ENCODE measurements at regions not wholly inside any gene's neighbourhood (a gene's known extent, or its start where the extent isn't known, plus 50 kb on each side); places are given as distances from the start of the nearest gene placed in this dataset.

DNA sequence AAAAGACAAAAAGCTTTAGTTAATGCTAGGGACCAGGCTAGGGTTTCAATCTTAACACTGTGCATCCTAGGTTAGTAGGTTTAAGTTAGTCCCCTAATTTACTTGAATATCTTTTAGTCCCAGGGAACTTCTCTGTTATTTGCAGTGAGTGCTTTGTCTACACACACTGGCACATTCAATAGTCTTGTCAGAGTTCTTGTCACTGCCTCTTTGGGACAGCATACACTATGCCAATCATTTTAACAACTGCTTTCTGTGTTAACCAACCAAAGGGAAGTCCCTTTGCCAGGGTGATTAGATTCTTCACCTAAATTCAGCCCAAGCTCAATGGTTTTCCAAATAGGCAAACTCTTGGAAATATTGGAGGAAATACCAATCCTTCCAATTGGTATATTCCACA, 221.8 kb upstream of the IGFBP7 start:
- no peak overlapping the region for H3K27ac ChIP-seq (ENCODE audit: low read depth, low read length, poor library complexity, severe bottlenecking)
- H3K4me1 ChIP-seq (ENCODE audit: insufficient read depth, low read length, poor library complexity, severe bottlenecking), result no peaks in the 10 kb centered on the region
- BruUV-seq (replicated peaks), result no TSS peak
- intact Hi-C loops (cut with micrococcal nuclease; ENCODE audit: unreplicated experiment), result no loop called here
- H3K9me3 ChIP-seq (ENCODE audit: low read length), result no peaks in the 10 kb centered on the region
- no peak for TF ChIP-seq EZH2phosphoT487 (IDR thresholded peaks at IDR 0.05; ENCODE audit: borderline replicate concordance, low read depth, low read length)
- TF ChIP-seq, protein P1, sequence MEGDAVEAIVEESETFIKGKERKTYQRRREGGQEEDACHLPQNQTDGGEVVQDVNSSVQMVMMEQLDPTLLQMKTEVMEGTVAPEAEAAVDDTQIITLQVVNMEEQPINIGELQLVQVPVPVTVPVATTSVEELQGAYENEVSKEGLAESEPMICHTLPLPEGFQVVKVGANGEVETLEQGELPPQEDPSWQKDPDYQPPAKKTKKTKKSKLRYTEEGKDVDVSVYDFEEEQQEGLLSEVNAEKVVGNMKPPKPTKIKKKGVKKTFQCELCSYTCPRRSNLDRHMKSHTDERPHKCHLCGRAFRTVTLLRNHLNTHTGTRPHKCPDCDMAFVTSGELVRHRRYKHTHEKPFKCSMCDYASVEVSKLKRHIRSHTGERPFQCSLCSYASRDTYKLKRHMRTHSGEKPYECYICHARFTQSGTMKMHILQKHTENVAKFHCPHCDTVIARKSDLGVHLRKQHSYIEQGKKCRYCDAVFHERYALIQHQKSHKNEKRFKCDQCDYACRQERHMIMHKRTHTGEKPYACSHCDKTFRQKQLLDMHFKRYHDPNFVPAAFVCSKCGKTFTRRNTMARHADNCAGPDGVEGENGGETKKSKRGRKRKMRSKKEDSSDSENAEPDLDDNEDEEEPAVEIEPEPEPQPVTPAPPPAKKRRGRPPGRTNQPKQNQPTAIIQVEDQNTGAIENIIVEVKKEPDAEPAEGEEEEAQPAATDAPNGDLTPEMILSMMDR (conservative IDR thresholded peaks at IDR 0.05; ENCODE audit: low read length), result no peak
- H3K79me2 ChIP-seq (ENCODE audit: insufficient read depth, low read depth, low read length), result no peaks in the 10 kb centered on the region
- POLR2A ChIA-PET, result no interaction called here
- no peak overlapping the region for H3K4me3 ChIP-seq (ENCODE audit: low read depth, low read length, poor library complexity, severe bottlenecking)
- CTCF ChIA-PET (ENCODE audit: unreplicated experiment), result interaction anchor here (0.6 kb wide), 1 partner anchor 169 kb away, joined by 3 read pairs; no protein-coding TSS in a partner anchor
- DNase-seq (ENCODE audit: low spot score), result no peak
- H4K20me1 ChIP-seq (ENCODE audit: insufficient read depth, low read length), result no peaks in the 10 kb centered on the region
- no peaks in the 10 kb centered on the region for H3K36me3 ChIP-seq (ENCODE audit: insufficient read depth, low read length)
- no peak overlapping the region for H3K4me2 ChIP-seq (ENCODE audit: low read length)
- H3K9me2 ChIP-seq (ENCODE audit: insufficient read depth, low read length), result no peaks in the 10 kb centered on the region; the same call in 1 of the 2 replicates
- no peak overlapping the region for H2AFZ ChIP-seq (ENCODE audit: low read length)

DNA sequence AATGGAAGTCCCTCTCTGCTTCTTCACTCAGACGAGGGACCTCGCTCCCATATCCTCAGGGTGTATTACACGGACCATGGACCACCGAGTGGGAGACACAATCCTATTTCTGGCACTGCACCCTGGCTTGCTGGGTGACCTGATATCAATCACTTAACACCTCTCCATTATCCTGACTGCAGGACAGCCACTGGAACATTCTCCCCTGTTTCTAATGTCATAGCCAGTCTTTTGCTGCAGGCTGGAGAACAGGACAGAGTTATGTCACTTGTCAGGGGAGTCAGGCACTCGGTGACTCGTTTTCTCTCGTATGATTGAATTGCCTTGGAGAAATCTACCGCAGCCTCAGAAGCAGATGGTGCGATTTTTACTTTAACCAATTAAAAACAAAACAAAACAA, 219.1 kb upstream of the IGFBP7 start:
- H3K4me1 ChIP-seq (ENCODE audit: insufficient read depth, low read length, poor library complexity, severe bottlenecking), result no peaks in the 10 kb centered on the region
- H3K9me2 ChIP-seq (ENCODE audit: insufficient read depth, low read length), result no peaks in the 10 kb centered on the region
- no peak overlapping the region for H3K4me2 ChIP-seq (ENCODE audit: low read length)
- H3K4me3 ChIP-seq (ENCODE audit: low read depth, low read length, poor library complexity, severe bottlenecking), result no peak overlapping the region
- no peaks in the 10 kb centered on the region for H3K36me3 ChIP-seq (ENCODE audit: insufficient read depth, low read length)
- H3K27ac ChIP-seq (ENCODE audit: low read depth, low read length, poor library complexity, severe bottlenecking), result no peak overlapping the region
- DNase-seq (ENCODE audit: low spot score), result no peak
- BruUV-seq (replicated peaks), result no TSS peak
- no peak overlapping the region for H2AFZ ChIP-seq (ENCODE audit: low read length)
- H3K79me2 ChIP-seq (ENCODE audit: insufficient read depth, low read depth, low read length), result no peaks in the 10 kb centered on the region
- TF ChIP-seq, protein P1 (conservative IDR thresholded peaks at IDR 0.05; ENCODE audit: low read length), result no peak
- TF ChIP-seq EZH2phosphoT487 (IDR thresholded peaks at IDR 0.05; ENCODE audit: borderline replicate concordance, low read depth, low read length), result no peak
- H4K20me1 ChIP-seq (ENCODE audit: insufficient read depth, low read length), result no peaks in the 10 kb centered on the region
- H3K9me3 ChIP-seq (ENCODE audit: low read length), result no peaks in the 10 kb centered on the region
- POLR2A ChIA-PET, result no interaction called here
- intact Hi-C loops (cut with micrococcal nuclease; ENCODE audit: unreplicated experiment), result no loop called here
- CTCF ChIA-PET (ENCODE audit: unreplicated experiment), result no interaction called here

DNA sequence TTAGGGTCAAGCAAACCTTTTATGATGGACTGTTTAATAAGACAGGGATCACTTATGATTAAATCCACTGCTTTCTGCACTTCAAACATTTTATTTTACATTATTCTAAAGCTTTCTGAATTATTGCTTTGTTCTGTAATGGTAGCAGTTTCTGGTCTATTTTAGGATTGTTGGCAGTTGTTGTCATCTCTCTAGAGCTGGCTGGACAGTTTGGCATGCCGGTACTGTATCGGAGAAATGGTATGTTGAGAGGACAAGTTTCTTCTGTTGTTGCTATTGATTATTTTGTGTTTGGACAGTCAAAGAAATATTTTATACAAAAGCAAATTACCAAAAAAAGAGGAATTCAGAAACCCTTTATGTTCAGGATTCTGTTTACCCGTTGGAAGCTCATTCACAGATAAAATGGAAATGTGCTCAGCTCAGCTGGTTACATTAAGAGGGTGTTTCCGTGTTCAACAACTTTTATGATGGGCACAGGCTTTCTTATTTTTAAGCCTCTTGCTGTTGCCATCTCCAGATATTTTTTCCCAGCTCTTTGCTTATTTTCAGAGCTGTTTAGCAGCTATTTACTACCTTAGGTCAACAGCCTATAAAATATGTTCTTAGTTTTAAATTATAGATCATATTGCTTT, 214.6 kb upstream of the IGFBP7 start:
- H2AFZ ChIP-seq (ENCODE audit: low read length), result no peak overlapping the region
- H3K36me3 ChIP-seq (ENCODE audit: insufficient read depth, low read length), result no peaks in the 10 kb centered on the region
- intact Hi-C loops (cut with micrococcal nuclease; ENCODE audit: unreplicated experiment), result no loop called here
- no peak overlapping the region for H3K4me2 ChIP-seq (ENCODE audit: low read length)
- POLR2A ChIA-PET, result interaction anchor here (0.7 kb wide), 2 partner anchors 57 to 1923 kb away, joined by 3 read pairs; no protein-coding TSS in a partner anchor
- CTCF ChIA-PET (ENCODE audit: unreplicated experiment), result no interaction called here
- H3K9me3 ChIP-seq (ENCODE audit: low read length), result no peaks in the 10 kb centered on the region
- H4K20me1 ChIP-seq (ENCODE audit: insufficient read depth, low read length), result no peaks in the 10 kb centered on the region
- no peaks in the 10 kb centered on the region for H3K79me2 ChIP-seq (ENCODE audit: insufficient read depth, low read depth, low read length)
- no peak overlapping the region for H3K4me3 ChIP-seq (ENCODE audit: low read depth, low read length, poor library complexity, severe bottlenecking)
- no peak overlapping the region for H3K27ac ChIP-seq (ENCODE audit: low read depth, low read length, poor library complexity, severe bottlenecking)
- no peaks in the 10 kb centered on the region for H3K4me1 ChIP-seq (ENCODE audit: insufficient read depth, low read length, poor library complexity, severe bottlenecking)
- no peaks in the 10 kb centered on the region for H3K9me2 ChIP-seq (ENCODE audit: insufficient read depth, low read length)
- no peak for TF ChIP-seq EZH2phosphoT487 (IDR thresholded peaks at IDR 0.05; ENCODE audit: borderline replicate concordance, low read depth, low read length)
- TF ChIP-seq, protein P1 (conservative IDR thresholded peaks at IDR 0.05; ENCODE audit: low read length), result no peak
- no peak for DNase-seq (ENCODE audit: low spot score)
- BruUV-seq (replicated peaks), result no TSS peak
